Spleen (tissue), 7 donors: ENCODE measurements at regions not wholly inside any gene's neighbourhood (a gene's known extent, or its start where the extent isn't known, plus 50 kb on each side); places are given as distances from the start of the nearest gene placed in this dataset.

Experiments
- POLR2A ChIP-seq, 3 donors: fragments of 450-650 bp; IDR thresholded peaks; one replicate each; pipeline ENCODE4 v1.5.1; 2017; ENCODE audit warnings: antibody characterized with exemption in 3 of 3, mild to moderate bottlenecking in 1 of 3
- TF ChIP-seq, protein P1 (sequence below), 11 experiments: fragments of 200-600 bp in 7 of 11; fragments of 450-650 bp in 4 of 11; sonication (generic) in 4 of 11; IDR thresholded peaks in 8 of 11; conservative IDR thresholded peaks in 3 of 11; 1 replicate in 7 of 11; 2 replicates in 4 of 11; pipeline versions ENCODE4 v1.4.0 to v1.8.0; 2016 to 2021; ENCODE audit warnings: antibody characterized with exemption in 11 of 11, inconsistent platforms in 4 of 11, mild to moderate bottlenecking in 1 of 11
- donor health status: DM: no; HTN: no; CAD: no; lungs with moderate emphysema.
- donor health status: DM: no; HTN: no; CAD: no.
- donor health status: DM: no; HTN: no; CAD: no.

DNA sequence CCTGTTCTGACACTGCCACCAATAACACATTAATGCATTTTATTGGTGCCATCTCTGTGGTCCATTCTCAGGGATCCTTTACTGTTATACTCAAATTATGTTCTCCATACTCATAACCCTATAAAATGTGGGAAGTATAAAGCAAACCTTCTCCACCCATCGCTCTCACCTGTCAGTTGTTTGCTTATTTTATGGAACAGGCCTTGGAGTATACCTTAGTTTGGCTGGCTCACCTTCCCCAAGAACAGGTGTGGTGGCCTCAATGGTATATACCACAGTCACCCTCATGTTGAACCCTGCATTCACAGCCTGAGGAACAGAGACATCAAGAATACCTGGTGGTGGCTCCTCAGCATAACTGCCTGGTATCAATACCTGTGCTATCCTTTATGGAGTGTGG, 308.4 kb upstream of the STXBP6 start:
- TF ChIP-seq, protein P1, sequence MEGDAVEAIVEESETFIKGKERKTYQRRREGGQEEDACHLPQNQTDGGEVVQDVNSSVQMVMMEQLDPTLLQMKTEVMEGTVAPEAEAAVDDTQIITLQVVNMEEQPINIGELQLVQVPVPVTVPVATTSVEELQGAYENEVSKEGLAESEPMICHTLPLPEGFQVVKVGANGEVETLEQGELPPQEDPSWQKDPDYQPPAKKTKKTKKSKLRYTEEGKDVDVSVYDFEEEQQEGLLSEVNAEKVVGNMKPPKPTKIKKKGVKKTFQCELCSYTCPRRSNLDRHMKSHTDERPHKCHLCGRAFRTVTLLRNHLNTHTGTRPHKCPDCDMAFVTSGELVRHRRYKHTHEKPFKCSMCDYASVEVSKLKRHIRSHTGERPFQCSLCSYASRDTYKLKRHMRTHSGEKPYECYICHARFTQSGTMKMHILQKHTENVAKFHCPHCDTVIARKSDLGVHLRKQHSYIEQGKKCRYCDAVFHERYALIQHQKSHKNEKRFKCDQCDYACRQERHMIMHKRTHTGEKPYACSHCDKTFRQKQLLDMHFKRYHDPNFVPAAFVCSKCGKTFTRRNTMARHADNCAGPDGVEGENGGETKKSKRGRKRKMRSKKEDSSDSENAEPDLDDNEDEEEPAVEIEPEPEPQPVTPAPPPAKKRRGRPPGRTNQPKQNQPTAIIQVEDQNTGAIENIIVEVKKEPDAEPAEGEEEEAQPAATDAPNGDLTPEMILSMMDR (IDR thresholded peaks at IDR 0.05 in 8 of 11, conservative IDR thresholded peaks at IDR 0.05 in 3 of 11): no peak
- TF ChIP-seq POLR2A (IDR thresholded peaks at IDR 0.05): no peak
